Mucosa of descending colon (tissue), 3 donors: ENCODE measurements at regions not wholly inside any gene's neighbourhood (a gene's known extent, or its start where the extent isn't known, plus 50 kb on each side); places are given as distances from the start of the nearest gene placed in this dataset.

ENCODE experiments used
- ATAC-seq: fragments of 200-7000 bp; cut with Tn5 transposase; one replicate; pipeline ENCODE4 v1.9.1; 2020; ENCODE audit warnings: mild to moderate bottlenecking, moderate library complexity
- DNase-seq, 3 donors: peaks; one replicate each; pipeline ENCODE4 v3.0.0-alpha.2; 2020
- H3K36me3 ChIP-seq: fragments of 200-600 bp; one replicate; pipeline ENCODE4 v1.8.0; 2021; ENCODE audit warnings: low read depth, mild to moderate bottlenecking
- H3K4me1 ChIP-seq: fragments of 200-600 bp; one replicate; pipeline ENCODE4 v1.8.0; 2021; ENCODE audit warnings: low read depth, mild to moderate bottlenecking
- H3K4me3 ChIP-seq: fragments of 200-600 bp; one replicate; pipeline ENCODE4 v1.8.0; 2021; ENCODE audit warnings: mild to moderate bottlenecking
- H3K9me3 ChIP-seq: fragments of 200-600 bp; one replicate; pipeline ENCODE4 v1.8.0; 2021; ENCODE audit warnings: mild to moderate bottlenecking
- CTCF ChIP-seq: fragments of 200-600 bp; IDR thresholded peaks from one replicate; pipeline ENCODE4 v1.8.0; 2022; ENCODE audit warnings: antibody characterized with exemption, mild to moderate bottlenecking
- intact Hi-C, 2 donors: fragments of 100-400 bp; cut with DNase I in 1 of 2; cut with micrococcal nuclease in 1 of 2; formaldehyde crosslinking; loops; one replicate each; pipeline versions ENCODE4 v1.11.0 to v1.11.1; 2022; cut with DNase I, micrococcal nuclease
- donor health status: DM: no; HTN: no; CAD: no; lungs with moderate emphysema.
- donor health status: DM: no; HTN: no; CAD: no.
- donor health status: DM: no; HTN: yes; CAD: no.

- no peaks in the 10 kb centered on the region for H3K9me3 ChIP-seq
- no peak for ATAC-seq
- H3K4me1 ChIP-seq = no peaks in the 10 kb centered on the region
- H3K36me3 ChIP-seq = no peaks in the 10 kb centered on the region
- TF ChIP-seq CTCF = no peak
- intact Hi-C loops = no loop called here
- no peak overlapping the region for H3K4me3 ChIP-seq
- no peak for DNase-seq
These were observed 146.2 kb upstream of the PWP1 start for GRCh38 chr12:107539196-107539939.

- Histone ChIP-seq H3K36me3 (no peaks in the 10 kb centered on the region), H3K4me1 (no peaks in the 10 kb centered on the region), H3K4me3 (no peak overlapping the region), H3K9me3 (no peaks in the 10 kb centered on the region)
- TF ChIP-seq CTCF = no peak
- intact Hi-C loops = no loop called here
- ATAC-seq = no peak
- no peak for DNase-seq
These were observed 144.4 kb upstream of the PWP1 start for GRCh38 chr12:107541001-107541705.

GRCh38 chr12:107543416-107543815, 142.2 kb upstream of the PWP1 start:
- ATAC-seq (no peak), DNase-seq (no peak)
- no peak for TF ChIP-seq CTCF
- Histone ChIP-seq H3K4me3 (no peak overlapping the region), H3K36me3 (no peaks in the 10 kb centered on the region), H3K9me3 (no peaks in the 10 kb centered on the region), H3K4me1 (no peaks in the 10 kb centered on the region)
- intact Hi-C loops = no loop called here

GRCh38 chr12:107543841-107544240, 141.8 kb upstream of the PWP1 start:
- Histone ChIP-seq H3K4me3 (no peak overlapping the region), H3K36me3 (no peaks in the 10 kb centered on the region), H3K4me1 (no peaks in the 10 kb centered on the region), H3K9me3 (no peaks in the 10 kb centered on the region)
- DNase-seq (no peak), ATAC-seq (no peak)
- TF ChIP-seq CTCF = no peak
- intact Hi-C loops = no loop called here

- DNase-seq (no peak), ATAC-seq (no peak)
- no peak overlapping the region for H3K4me3 ChIP-seq
- H3K9me3 ChIP-seq = no peaks in the 10 kb centered on the region
- TF ChIP-seq CTCF = no peak
- H3K36me3 ChIP-seq = no peaks in the 10 kb centered on the region
- intact Hi-C loops = no loop called here
- no peaks in the 10 kb centered on the region for H3K4me1 ChIP-seq
These were observed 140.7 kb upstream of the PWP1 start for GRCh38 chr12:107544937-107545336.
